Liver (tissue), 8 donors: ENCODE measurements at regions not wholly inside any gene's neighbourhood (a gene's known extent, or its start where the extent isn't known, plus 50 kb on each side); places are given as distances from the start of the nearest gene placed in this dataset.

ENCODE experiments used
- DNase-seq: peaks from one replicate; pipeline ENCODE4 v3.0.0-alpha.2; 2017; ENCODE audit warnings: low spot score
- H3K27ac ChIP-seq, 2 donors: one replicate each; pipeline ENCODE4 v1.7.0; 2013; ENCODE audit warnings: inconsistent platforms in 2 of 2, low read length in 2 of 2, control low read depth in 1 of 2, low read depth in 1 of 2, mild to moderate bottlenecking in 1 of 2
- H3K27me3 ChIP-seq, 4 donors: one replicate each; pipeline versions ENCODE4 v1.6.1 to v1.7.0; 2013; ENCODE audit warnings: low read length in 3 of 4, inconsistent platforms in 1 of 4, mild to moderate bottlenecking in 1 of 4, moderate library complexity in 1 of 4; ENCODE audit not compliant: control insufficient read depth in 4 of 4, insufficient read depth in 4 of 4
- H3K36me3 ChIP-seq, 4 donors: one replicate each; pipeline versions ENCODE4 v1.6.1 to v1.7.0; 2013; ENCODE audit warnings: low read length in 3 of 4, mild to moderate bottlenecking in 3 of 4, low read depth in 1 of 4, moderate library complexity in 1 of 4; ENCODE audit not compliant: control insufficient read depth in 4 of 4, insufficient read depth in 3 of 4
- H3K4me1 ChIP-seq, 4 donors: one replicate each; pipeline versions ENCODE4 v1.6.1 to v1.7.0; 2013; ENCODE audit warnings: low read length in 3 of 4, mild to moderate bottlenecking in 3 of 4, moderate library complexity in 1 of 4; ENCODE audit not compliant: control insufficient read depth in 4 of 4, insufficient read depth in 4 of 4
- H3K4me3 ChIP-seq, 3 donors: one replicate each; pipeline versions ENCODE4 v1.6.1 to v1.7.0; 2013; ENCODE audit warnings: low read length in 3 of 3, control low read depth in 1 of 3, low read depth in 1 of 3, mild to moderate bottlenecking in 1 of 3
- H3K9ac ChIP-seq, 2 donors: one replicate each; pipeline ENCODE4 v1.7.0; 2013; ENCODE audit warnings: low read length in 2 of 2, mild to moderate bottlenecking in 2 of 2, moderate library complexity in 2 of 2, control low read depth in 1 of 2, low read depth in 1 of 2
- H3K9me3 ChIP-seq, 4 donors: one replicate each; pipeline versions ENCODE4 v1.6.1 to v1.7.0; 2013; ENCODE audit warnings: low read length in 3 of 4; ENCODE audit not compliant: control insufficient read depth in 4 of 4
- CTCF ChIP-seq: fragments of 150-350 bp; IDR thresholded peaks from 2 replicates; pipeline ENCODE4 v1.5.1; 2017; ENCODE audit warnings: improper control_type of control experiment, low read depth, low read length; ENCODE audit not compliant: missing input control
- FOXA1 ChIP-seq: IDR thresholded peaks from 2 replicates; pipeline ENCODE4 v1.6.1; 2016; ENCODE audit warnings: antibody characterized with exemption
- FOXA2 ChIP-seq: IDR thresholded peaks from 2 replicates; pipeline ENCODE4 v1.6.1; 2016; ENCODE audit warnings: antibody characterized with exemption
- GABPA ChIP-seq, 2 donors: IDR thresholded peaks in 1 of 2; conservative IDR thresholded peaks in 1 of 2; 2 replicates each; pipeline ENCODE4 v1.6.1; 2016; ENCODE audit warnings: antibody characterized with exemption in 2 of 2, mild to moderate bottlenecking in 1 of 2, moderate library complexity in 1 of 2
- HNF4A ChIP-seq, 2 donors: conservative IDR thresholded peaks; 2 replicates each; pipeline ENCODE4 v1.6.1; 2016; ENCODE audit warnings: antibody characterized with exemption in 2 of 2, mild to moderate bottlenecking in 2 of 2
- JUND ChIP-seq, 2 donors: IDR thresholded peaks; 2 replicates each; pipeline ENCODE4 v1.6.1; 2016; ENCODE audit warnings: antibody characterized with exemption in 2 of 2
- NR2F2 ChIP-seq: IDR thresholded peaks from 2 replicates; pipeline ENCODE4 v1.6.1; 2016; ENCODE audit warnings: antibody characterized with exemption
- REST ChIP-seq: IDR thresholded peaks from 2 replicates; pipeline ENCODE4 v1.6.1; 2016; ENCODE audit warnings: antibody characterized with exemption, mild to moderate bottlenecking
- RXRA ChIP-seq, 2 donors: IDR thresholded peaks; 2 replicates each; pipeline ENCODE4 v1.6.1; 2017 to 2018; ENCODE audit warnings: antibody characterized with exemption in 2 of 2, mild to moderate bottlenecking in 1 of 2
- SP1 ChIP-seq: IDR thresholded peaks from 2 replicates; pipeline ENCODE4 v1.6.1; 2018; ENCODE audit warnings: antibody characterized with exemption, mild to moderate bottlenecking
- TAF1 ChIP-seq: conservative IDR thresholded peaks from 2 replicates; pipeline ENCODE4 v1.6.1; 2016; ENCODE audit warnings: antibody characterized with exemption, mild to moderate bottlenecking
- YY1 ChIP-seq: IDR thresholded peaks from 2 replicates; pipeline ENCODE4 v1.6.1; 2016; ENCODE audit warnings: antibody characterized with exemption, mild to moderate bottlenecking
- ZBTB33 ChIP-seq: IDR thresholded peaks from 2 replicates; pipeline ENCODE4 v1.6.1; 2016; ENCODE audit warnings: antibody characterized with exemption
- WGBS: extraction: QIAGEN DNeasy Blood & Tissue Kit; methylation state at CpG from one replicate; pipeline ENCODE4 v1.1.7; 2013; 5-methylcytosine and 5-hydroxymethylcytosine counted together
- donor health status: healthy.
- donor health status: healthy.
- donor health status: healthy.
- donor health status: healthy.
- donor health status: healthy.

GRCh38 chr6:115323001-115323400 lies 737.7 kb downstream of the FRK start:
- no peaks in the 10 kb centered on the region for H3K27me3 ChIP-seq
- no peak for TF ChIP-seq TAF1
- no peak for TF ChIP-seq GABPA (IDR thresholded peaks at IDR 0.05 in 1 of 2, conservative IDR thresholded peaks at IDR 0.05 in 1 of 2)
- TF ChIP-seq NR2F2: no peak
- no peaks in the 10 kb centered on the region for H3K36me3 ChIP-seq
- no peak overlapping the region for H3K27ac ChIP-seq
- DNase-seq: no peak
- no peak overlapping the region for H3K4me3 ChIP-seq
- no peaks in the 10 kb centered on the region for H3K9me3 ChIP-seq
- H3K4me1 ChIP-seq: no peaks in the 10 kb centered on the region
- H3K9ac ChIP-seq: no peak overlapping the region
- 88% methylated on average over 1 of the region's 1 CpG for WGBS

GRCh38 chr6:115319823-115320222 lies 740.9 kb downstream of the FRK start:
- no peak for TF ChIP-seq CTCF
- no peak for TF ChIP-seq FOXA1
- no peak for TF ChIP-seq FOXA2
- no peak for TF ChIP-seq JUND (IDR thresholded peaks at IDR 0.05)
- TF ChIP-seq HNF4A (conservative IDR thresholded peaks at IDR 0.05): no peak
- no peak for TF ChIP-seq YY1
- no peak for TF ChIP-seq ZBTB33
- no peak for TF ChIP-seq REST
- TF ChIP-seq SP1: no peak
- TF ChIP-seq GABPA (IDR thresholded peaks at IDR 0.05 in 1 of 2, conservative IDR thresholded peaks at IDR 0.05 in 1 of 2): no peak
- no peak for TF ChIP-seq RXRA (IDR thresholded peaks at IDR 0.05)
- no peak for TF ChIP-seq TAF1
- 85% methylated on average over 1 of the region's 1 CpG for WGBS
- Histone ChIP-seq H3K36me3 (no peaks in the 10 kb centered on the region), H3K27ac (no peak overlapping the region), H3K9me3 (no peaks in the 10 kb centered on the region), H3K4me3 (no peak overlapping the region), H3K9ac (no peak overlapping the region), H3K27me3 (no peaks in the 10 kb centered on the region), H3K4me1 (no peaks in the 10 kb centered on the region)
- no peak for DNase-seq
